Peyer's patch (tissue), 4 donors: ENCODE measurements at regions not wholly inside any gene's neighbourhood (a gene's known extent, or its start where the extent isn't known, plus 50 kb on each side); places are given as distances from the start of the nearest gene placed in this dataset.

ENCODE experiments used
- POLR2A ChIP-seq, 2 donors: fragments of 450-650 bp; IDR thresholded peaks; one replicate each; pipeline ENCODE4 v1.5.1; 2017; ENCODE audit warnings: antibody characterized with exemption in 2 of 2, mild to moderate bottlenecking in 2 of 2, moderate library complexity in 2 of 2
- TF ChIP-seq, protein P1 (sequence below), 6 experiments: fragments of 450-650 bp in 4 of 6; fragments of 200-600 bp in 2 of 6; sonication (generic) in 1 of 6; IDR thresholded peaks; one replicate each; pipeline ENCODE4 v1.5.1; 2017 to 2019; ENCODE audit warnings: antibody characterized with exemption in 6 of 6, mild to moderate bottlenecking in 3 of 6, moderate library complexity in 1 of 6

DNA sequence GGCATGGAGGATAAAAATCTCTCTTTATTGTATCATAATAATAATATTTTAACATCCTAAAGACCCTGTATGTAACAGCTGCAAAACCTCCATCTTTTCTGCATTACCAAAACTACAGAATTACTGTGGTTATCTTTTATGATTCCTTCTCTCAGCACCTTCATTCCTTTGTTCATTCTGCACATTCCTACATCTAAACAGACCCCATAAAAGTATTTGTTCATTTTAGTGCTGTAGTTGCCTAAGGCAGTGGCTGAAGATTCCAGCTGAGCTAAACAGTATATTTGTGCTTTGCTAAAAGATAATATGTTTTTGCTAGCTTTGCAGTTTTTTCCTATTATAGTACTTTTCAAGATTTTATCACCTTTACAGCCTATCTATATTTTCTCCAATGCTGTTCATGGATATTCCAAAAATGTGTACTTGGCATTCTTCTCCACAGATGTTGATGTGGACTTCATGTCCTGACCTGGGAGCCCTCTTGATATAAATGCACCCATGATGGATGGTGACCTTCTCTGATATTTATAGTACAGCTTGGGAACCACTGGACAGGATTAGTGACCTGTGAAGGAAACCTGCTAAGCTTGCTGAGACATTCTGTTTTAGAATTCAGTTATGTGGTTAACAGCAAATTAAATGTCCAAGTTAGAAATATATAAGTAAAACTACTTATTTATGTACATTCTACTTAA, 2832.9 kb upstream of the PCDH20 start:
- TF ChIP-seq, protein P1, sequence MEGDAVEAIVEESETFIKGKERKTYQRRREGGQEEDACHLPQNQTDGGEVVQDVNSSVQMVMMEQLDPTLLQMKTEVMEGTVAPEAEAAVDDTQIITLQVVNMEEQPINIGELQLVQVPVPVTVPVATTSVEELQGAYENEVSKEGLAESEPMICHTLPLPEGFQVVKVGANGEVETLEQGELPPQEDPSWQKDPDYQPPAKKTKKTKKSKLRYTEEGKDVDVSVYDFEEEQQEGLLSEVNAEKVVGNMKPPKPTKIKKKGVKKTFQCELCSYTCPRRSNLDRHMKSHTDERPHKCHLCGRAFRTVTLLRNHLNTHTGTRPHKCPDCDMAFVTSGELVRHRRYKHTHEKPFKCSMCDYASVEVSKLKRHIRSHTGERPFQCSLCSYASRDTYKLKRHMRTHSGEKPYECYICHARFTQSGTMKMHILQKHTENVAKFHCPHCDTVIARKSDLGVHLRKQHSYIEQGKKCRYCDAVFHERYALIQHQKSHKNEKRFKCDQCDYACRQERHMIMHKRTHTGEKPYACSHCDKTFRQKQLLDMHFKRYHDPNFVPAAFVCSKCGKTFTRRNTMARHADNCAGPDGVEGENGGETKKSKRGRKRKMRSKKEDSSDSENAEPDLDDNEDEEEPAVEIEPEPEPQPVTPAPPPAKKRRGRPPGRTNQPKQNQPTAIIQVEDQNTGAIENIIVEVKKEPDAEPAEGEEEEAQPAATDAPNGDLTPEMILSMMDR (IDR thresholded peaks at IDR 0.05): no peak
- no peak for TF ChIP-seq POLR2A (IDR thresholded peaks at IDR 0.05)
